ENCODE measurements at regions not wholly inside any gene's neighbourhood (a gene's known extent, or its start where the extent isn't known, plus 50 kb on each side); places are given as distances from the start of the nearest gene placed in this dataset.

DNA sequence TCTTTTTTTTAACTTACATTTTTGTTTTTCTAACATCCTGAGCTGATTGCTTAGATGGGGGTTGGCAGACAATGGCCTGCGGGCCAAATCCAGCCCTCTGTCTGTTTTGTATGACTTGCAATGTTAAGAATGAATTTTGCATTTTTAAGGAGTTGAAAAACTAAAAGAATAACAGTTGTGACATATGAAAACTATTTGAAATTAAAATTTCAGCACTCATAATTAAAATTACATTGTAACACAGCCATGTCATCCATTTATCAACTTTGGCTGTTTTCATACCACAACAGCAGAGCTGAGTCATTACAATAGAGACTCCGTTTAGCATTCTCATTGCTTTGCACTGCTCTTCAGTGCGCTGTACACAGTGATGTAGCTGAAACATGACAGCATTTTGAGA lies 94.1 kb upstream of the MC4R start:
- TF ChIP-seq, protein P1, sequence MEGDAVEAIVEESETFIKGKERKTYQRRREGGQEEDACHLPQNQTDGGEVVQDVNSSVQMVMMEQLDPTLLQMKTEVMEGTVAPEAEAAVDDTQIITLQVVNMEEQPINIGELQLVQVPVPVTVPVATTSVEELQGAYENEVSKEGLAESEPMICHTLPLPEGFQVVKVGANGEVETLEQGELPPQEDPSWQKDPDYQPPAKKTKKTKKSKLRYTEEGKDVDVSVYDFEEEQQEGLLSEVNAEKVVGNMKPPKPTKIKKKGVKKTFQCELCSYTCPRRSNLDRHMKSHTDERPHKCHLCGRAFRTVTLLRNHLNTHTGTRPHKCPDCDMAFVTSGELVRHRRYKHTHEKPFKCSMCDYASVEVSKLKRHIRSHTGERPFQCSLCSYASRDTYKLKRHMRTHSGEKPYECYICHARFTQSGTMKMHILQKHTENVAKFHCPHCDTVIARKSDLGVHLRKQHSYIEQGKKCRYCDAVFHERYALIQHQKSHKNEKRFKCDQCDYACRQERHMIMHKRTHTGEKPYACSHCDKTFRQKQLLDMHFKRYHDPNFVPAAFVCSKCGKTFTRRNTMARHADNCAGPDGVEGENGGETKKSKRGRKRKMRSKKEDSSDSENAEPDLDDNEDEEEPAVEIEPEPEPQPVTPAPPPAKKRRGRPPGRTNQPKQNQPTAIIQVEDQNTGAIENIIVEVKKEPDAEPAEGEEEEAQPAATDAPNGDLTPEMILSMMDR (IDR thresholded peaks at IDR 0.05 in 8 of 11, conservative IDR thresholded peaks at IDR 0.05 in 3 of 11), result no peak
- TF ChIP-seq POLR2AphosphoS5 (IDR thresholded peaks at IDR 0.05), result no peak
